K562 (cell line): ENCODE measurements at regions not wholly inside any gene's neighbourhood (a gene's known extent, or its start where the extent isn't known, plus 50 kb on each side); places are given as distances from the start of the nearest gene placed in this dataset.

Experiments
- ATAC-seq: fragments of 200-7000 bp; cut with Tn5 transposase; 3 replicates; pipeline ENCODE4 v1.9.1; 2020; ENCODE audit warnings: moderate library complexity
- BruUV-seq: library from RNA; stranded (reverse); fragments of 400-500 nt; replicated peaks from 2 replicates; lab custom pipeline; 2021; lab: Mats Ljungman, UMichigan
- CTCF ChIA-PET: fragments of 300-600 bp; formaldehyde crosslinking; extraction: SDS; loops from one replicate; lab custom pipeline; 2021; ENCODE audit warnings: low intra/inter-chr PET ratio; lab: Yijun Ruan, JAX
- POLR2A ChIA-PET: fragments of 300-600, 350-650 bp; sonication (Branson Sonifier 250); formaldehyde crosslinking; extraction: SDS; loops from one replicate; lab custom pipeline; 2021; ENCODE audit warnings: antibody characterized with exemption, inconsistent platforms; lab: Yijun Ruan, JAX
- DNase-seq, 4 experiments: peaks; one replicate each; pipeline versions ENCODE4 v3.0.0 to v3.0.0-alpha.2; 2011 to 2018; ENCODE audit warnings: low spot score in 3 of 4, mixed read lengths in 3 of 4; ENCODE audit errors: extremely low read depth in 1 of 4
- FAIRE-seq: peaks from 2 replicates; lab custom pipeline; 2011; peaks lifted over from hg19 to GRCh38; lab: Jason Lieb, UNC
- H2AFZ ChIP-seq: 2 replicates; pipeline ENCODE4 v1.6.0; 2011; ENCODE audit warnings: low read depth, low read length, control low read depth, inconsistent platforms
- H3K27ac ChIP-seq: fragments of 200-600 bp; 3 replicates; pipeline ENCODE4 v1.8.0; 2011; ENCODE audit warnings: low read depth, mild to moderate bottlenecking, control low read depth, inconsistent platforms, low read length, moderate library complexity, mixed read lengths; ENCODE audit errors: extremely low read depth
- H3K27me3 ChIP-seq, 2 experiments: fragments of 300-600 bp in 1 of 2; 2 replicates in 1 of 2; 3 replicates in 1 of 2; pipeline versions ENCODE4 v1.6.0 to v1.8.0; 2011; ENCODE audit warnings: inconsistent platforms in 2 of 2, low read length in 2 of 2, mild to moderate bottlenecking in 1 of 2, mixed read lengths in 1 of 2, moderate library complexity in 1 of 2; ENCODE audit not compliant: control insufficient read depth in 2 of 2, insufficient read depth in 2 of 2
- H3K36me3 ChIP-seq: fragments of 300-600 bp; 3 replicates; pipeline ENCODE4 v1.8.0; 2011; ENCODE audit warnings: mild to moderate bottlenecking, low read length, inconsistent platforms; ENCODE audit not compliant: control insufficient read depth, insufficient read depth
- H3K4me1 ChIP-seq, 2 experiments: fragments of 200-600 bp in 1 of 2; replicated peaks in 1 of 2; 2 replicates in 1 of 2; 3 replicates in 1 of 2; pipeline versions ENCODE4 v1.5.1 to v1.8.0; 2011; ENCODE audit warnings: inconsistent platforms in 2 of 2, low read length in 2 of 2, mild to moderate bottlenecking in 1 of 2, mixed read lengths in 1 of 2, moderate library complexity in 1 of 2; ENCODE audit not compliant: control insufficient read depth in 2 of 2, insufficient read depth in 2 of 2
- H3K4me2 ChIP-seq: 2 replicates; pipeline ENCODE4 v1.6.1; 2011; ENCODE audit warnings: low read length, control low read depth, inconsistent platforms, mixed read lengths; ENCODE audit not compliant: insufficient read depth
- H3K4me3 ChIP-seq: fragments of 200-600 bp; sonication (generic), shearing (Covaris generic); 2 replicates; pipeline ENCODE4 v1.5.1; 2016; ENCODE audit warnings: control low read depth, inconsistent platforms
- H3K79me2 ChIP-seq: fragments of 200-600 bp; 3 replicates; pipeline ENCODE4 v1.8.0; 2011; ENCODE audit warnings: low read length, inconsistent platforms; ENCODE audit not compliant: control insufficient read depth, insufficient read depth
- H3K9ac ChIP-seq, 2 experiments: 2 replicates each; pipeline versions ENCODE4 v1.6.0 to v1.6.1; 2011; ENCODE audit warnings: low read depth in 2 of 2, low read length in 2 of 2, control low read depth in 1 of 2, inconsistent platforms in 1 of 2, mild to moderate bottlenecking in 1 of 2, mixed read lengths in 1 of 2; ENCODE audit not compliant: insufficient read depth in 1 of 2
- H3K9me1 ChIP-seq: one replicate; pipeline ENCODE4 v1.6.0; 2011; ENCODE audit warnings: inconsistent platforms, mild to moderate bottlenecking, low read length, moderate library complexity; ENCODE audit not compliant: control insufficient read depth, insufficient read depth
- H3K9me3 ChIP-seq: replicated peaks from 2 replicates; pipeline ENCODE4 v1.5.1; 2011; ENCODE audit warnings: low read depth, low read length, inconsistent platforms; ENCODE audit not compliant: control insufficient read depth, insufficient read depth
- H4K20me1 ChIP-seq: replicated peaks from 2 replicates; pipeline ENCODE4 v1.6.1; 2011; ENCODE audit warnings: low read length, inconsistent platforms, mixed read lengths; ENCODE audit not compliant: control insufficient read depth, insufficient read depth
- CGGBP1 ChIP-seq: fragments of 250-450 bp; sonication (Bioruptor Pico); IDR thresholded peaks from 2 replicates; pipeline ENCODE4 v1.9.0; 2021; ENCODE audit warnings: mild to moderate bottlenecking
- GTF2E2 ChIP-seq: fragments of 200-800 bp; sonication (Bioruptor generic); IDR thresholded peaks from 2 replicates; pipeline ENCODE4 v1.6.1; 2016; ENCODE audit warnings: missing genetic modification characterization, missing compliant biosample characterization
- NCOA4 ChIP-seq: fragments of 450-650 bp; IDR thresholded peaks from 2 replicates; pipeline ENCODE4 v1.6.1; 2018; ENCODE audit warnings: mild to moderate bottlenecking; ENCODE audit not compliant: partially characterized antibody
- OTX1 ChIP-seq: fragments of 450-650 bp; formaldehyde crosslinking; IDR thresholded peaks from 2 replicates; pipeline ENCODE4 v1.4.0; 2022; ENCODE audit warnings: mild to moderate bottlenecking
- WGBS: fragments of 100-300 bp; shearing (Covaris generic); methylation state at CpG from one replicate; pipeline ENCODE4 v1.1.6; 2016; ENCODE audit warnings: low coverage, mixed read lengths; ENCODE audit not compliant: insufficient coverage; ENCODE audit errors: missing lambda C conversion rate; 5-methylcytosine and 5-hydroxymethylcytosine counted together
- in situ Hi-C: fragments of 300-500 bp; cut with MboI; formaldehyde crosslinking; loops from 4 replicates; pipeline ENCODE4 v1.15.0; 2018; ENCODE audit warnings: inconsistent platforms, mixed read lengths
- intact Hi-C: fragments of 100-400 bp; cut with micrococcal nuclease; formaldehyde crosslinking; loops from 2 replicates; pipeline ENCODE4 v1.14.2; 2022
- TF ChIP-seq, protein P1 (sequence below): fragments of 450-650 bp; IDR thresholded peaks from 2 replicates; pipeline ENCODE4 v1.6.1; 2016; ENCODE audit warnings: borderline replicate concordance
- TF ChIP-seq, protein P2 (sequence below): IDR thresholded peaks from 3 replicates; pipeline ENCODE4 v1.6.1; 2011; ENCODE audit warnings: borderline replicate concordance, mild to moderate bottlenecking; ENCODE audit not compliant: insufficient read length, insufficient read depth

DNA sequence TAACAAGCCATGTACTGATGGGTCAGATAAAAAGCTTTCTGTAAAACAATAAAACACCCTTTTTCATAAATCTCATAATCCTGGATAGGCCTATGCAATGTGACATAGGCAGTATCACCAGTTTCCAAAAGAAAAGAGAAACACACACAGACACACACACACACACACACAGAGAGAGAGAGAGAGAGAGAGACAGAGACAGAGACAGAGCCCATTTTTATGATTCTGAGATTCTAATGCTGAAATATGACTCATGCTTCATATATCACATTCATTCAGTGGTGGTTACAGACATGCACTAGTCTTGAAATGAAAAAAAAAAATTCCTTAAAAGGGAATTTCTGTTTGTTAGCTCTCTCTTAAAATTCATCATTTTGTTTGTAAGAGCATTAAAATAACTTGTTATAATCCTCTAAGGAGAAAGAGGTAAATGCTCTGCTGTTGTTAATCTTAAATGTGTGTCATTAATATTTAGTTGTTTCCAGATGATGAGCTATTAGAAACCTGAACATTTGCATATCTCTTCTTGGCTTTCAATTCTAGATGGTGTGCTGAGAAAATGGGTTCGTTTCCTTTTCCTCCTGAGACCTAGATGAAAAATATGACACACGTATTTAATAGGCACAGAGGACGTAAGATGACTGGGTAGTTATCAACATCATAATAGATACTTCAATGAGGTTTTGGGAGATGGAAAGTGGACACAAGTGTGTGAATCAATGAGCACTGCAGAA is 1598.7 kb upstream of the ACVR2A start:
- no peak overlapping the region for H3K9ac ChIP-seq
- H3K9me1 ChIP-seq, result no peaks in the 10 kb centered on the region
- no peak overlapping the region for H3K27ac ChIP-seq
- no peaks in the 10 kb centered on the region for H3K79me2 ChIP-seq
- DNase-seq (no peak), FAIRE-seq (no peak), ATAC-seq (no peak)
- no peak overlapping the region for H3K4me2 ChIP-seq
- in situ Hi-C loops (no loop called here), intact Hi-C loops (no loop called here)
- no peaks in the 10 kb centered on the region for H3K36me3 ChIP-seq
- BruUV-seq, result no TSS peak
- ChIA-PET CTCF (no interaction called here), POLR2A (no interaction called here)
- H2AFZ ChIP-seq, result no peak overlapping the region
- no peaks in the 10 kb centered on the region for H3K4me1 ChIP-seq
- WGBS, result 0% methylated on average over 3 of the region's 3 CpGs
- H4K20me1 ChIP-seq, result no peaks in the 10 kb centered on the region
- TF ChIP-seq OTX1 (no peak), GTF2E2 (tag) (no peak)
- H3K9me3 ChIP-seq, result no peaks in the 10 kb centered on the region
- H3K4me3 ChIP-seq, result no peak overlapping the region
- H3K27me3 ChIP-seq, result no peaks in the 10 kb centered on the region

GRCh38 chr2:146244830-146245229 is 1600.0 kb upstream of the ACVR2A start:
- no peaks in the 10 kb centered on the region for H3K79me2 ChIP-seq
- no peaks in the 10 kb centered on the region for H4K20me1 ChIP-seq
- in situ Hi-C loops (no loop called here), intact Hi-C loops (no loop called here)
- no peak overlapping the region for H2AFZ ChIP-seq
- TF ChIP-seq, protein P1, sequence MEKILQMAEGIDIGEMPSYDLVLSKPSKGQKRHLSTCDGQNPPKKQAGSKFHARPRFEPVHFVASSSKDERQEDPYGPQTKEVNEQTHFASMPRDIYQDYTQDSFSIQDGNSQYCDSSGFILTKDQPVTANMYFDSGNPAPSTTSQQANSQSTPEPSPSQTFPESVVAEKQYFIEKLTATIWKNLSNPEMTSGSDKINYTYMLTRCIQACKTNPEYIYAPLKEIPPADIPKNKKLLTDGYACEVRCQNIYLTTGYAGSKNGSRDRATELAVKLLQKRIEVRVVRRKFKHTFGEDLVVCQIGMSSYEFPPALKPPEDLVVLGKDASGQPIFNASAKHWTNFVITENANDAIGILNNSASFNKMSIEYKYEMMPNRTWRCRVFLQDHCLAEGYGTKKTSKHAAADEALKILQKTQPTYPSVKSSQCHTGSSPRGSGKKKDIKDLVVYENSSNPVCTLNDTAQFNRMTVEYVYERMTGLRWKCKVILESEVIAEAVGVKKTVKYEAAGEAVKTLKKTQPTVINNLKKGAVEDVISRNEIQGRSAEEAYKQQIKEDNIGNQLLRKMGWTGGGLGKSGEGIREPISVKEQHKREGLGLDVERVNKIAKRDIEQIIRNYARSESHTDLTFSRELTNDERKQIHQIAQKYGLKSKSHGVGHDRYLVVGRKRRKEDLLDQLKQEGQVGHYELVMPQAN, result no peak
- TF ChIP-seq, protein P2, sequence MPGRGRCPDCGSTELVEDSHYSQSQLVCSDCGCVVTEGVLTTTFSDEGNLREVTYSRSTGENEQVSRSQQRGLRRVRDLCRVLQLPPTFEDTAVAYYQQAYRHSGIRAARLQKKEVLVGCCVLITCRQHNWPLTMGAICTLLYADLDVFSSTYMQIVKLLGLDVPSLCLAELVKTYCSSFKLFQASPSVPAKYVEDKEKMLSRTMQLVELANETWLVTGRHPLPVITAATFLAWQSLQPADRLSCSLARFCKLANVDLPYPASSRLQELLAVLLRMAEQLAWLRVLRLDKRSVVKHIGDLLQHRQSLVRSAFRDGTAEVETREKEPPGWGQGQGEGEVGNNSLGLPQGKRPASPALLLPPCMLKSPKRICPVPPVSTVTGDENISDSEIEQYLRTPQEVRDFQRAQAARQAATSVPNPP, result no peak
- no peak for TF ChIP-seq CGGBP1 (CRISPR knock-in tag)
- no peak for TF ChIP-seq NCOA4
- H3K4me1 ChIP-seq, result no peaks in the 10 kb centered on the region
- ChIA-PET POLR2A (interaction anchor here (0.6 kb wide), 1 partner anchor 11 kb away, joined by 3 read pairs; no protein-coding TSS in a partner anchor), CTCF (no interaction called here)
- no peak for FAIRE-seq
- no peak overlapping the region for H3K4me2 ChIP-seq
- H3K9me3 ChIP-seq, result no peaks in the 10 kb centered on the region
- H3K9ac ChIP-seq, result no peak overlapping the region
- no peaks in the 10 kb centered on the region for H3K27me3 ChIP-seq
- no TSS peak for BruUV-seq
- no peaks in the 10 kb centered on the region for H3K36me3 ChIP-seq
- 0% methylated on average over 2 of the region's 2 CpGs for WGBS
- H3K4me3 ChIP-seq, result no peak overlapping the region
- H3K27ac ChIP-seq, result no peak overlapping the region
- ATAC-seq, result no peak
- DNase-seq, result no peak
- no peaks in the 10 kb centered on the region for H3K9me1 ChIP-seq
